RKO (cell line): ENCODE measurements at regions not wholly inside any gene's neighbourhood (a gene's known extent, or its start where the extent isn't known, plus 50 kb on each side); places are given as distances from the start of the nearest gene placed in this dataset.

Experiments used
- DNase-seq: peaks from one replicate; pipeline ENCODE4 v3.0.0-alpha.2; 2016; ENCODE audit warnings: low spot score

- DNase-seq: no peak
Observed at GRCh38 chr15:97627634-97628033, 332.9 kb upstream of the ARRDC4 start.

- no peak for DNase-seq
Observed at GRCh38 chr15:97645758-97646157, 314.7 kb upstream of the ARRDC4 start.

GRCh38 chr15:97648728-97649127 lies 311.8 kb upstream of the ARRDC4 start:
- DNase-seq: no peak

- DNase-seq: no peak
Observed at GRCh38 chr15:97652041-97652440, 308.5 kb upstream of the ARRDC4 start.

GRCh38 chr15:97652700-97653167 lies 307.8 kb upstream of the ARRDC4 start:
- no peak for DNase-seq

GRCh38 chr15:97653896-97654295 lies 306.6 kb upstream of the ARRDC4 start:
- DNase-seq: no peak

GRCh38 chr15:97654481-97655076 lies 305.9 kb upstream of the ARRDC4 start:
- DNase-seq: no peak

- DNase-seq: no peak
Observed at GRCh38 chr15:97661796-97662195, 298.7 kb upstream of the ARRDC4 start.

GRCh38 chr15:97672586-97672985 lies 287.9 kb upstream of the ARRDC4 start:
- no peak for DNase-seq

- DNase-seq: no peak
Observed at GRCh38 chr15:97678656-97679055, 281.8 kb upstream of the ARRDC4 start.

GRCh38 chr15:97679106-97679688 lies 281.3 kb upstream of the ARRDC4 start:
- DNase-seq: no peak

GRCh38 chr15:97680606-97681220 lies 279.8 kb upstream of the ARRDC4 start:
- DNase-seq: no peak

GRCh38 chr15:97683831-97684230 lies 276.7 kb upstream of the ARRDC4 start:
- DNase-seq: no peak

- no peak for DNase-seq
Observed at GRCh38 chr15:97684249-97684648, 276.3 kb upstream of the ARRDC4 start.

- DNase-seq: no peak
Observed at GRCh38 chr15:97686324-97686723, 274.2 kb upstream of the ARRDC4 start.

GRCh38 chr15:97687654-97688053 lies 272.8 kb upstream of the ARRDC4 start:
- no peak for DNase-seq

- DNase-seq: no peak
Observed at GRCh38 chr15:97688177-97688576, 272.3 kb upstream of the ARRDC4 start.

- no peak for DNase-seq
Observed at GRCh38 chr15:97688886-97689285, 271.6 kb upstream of the ARRDC4 start.

- DNase-seq: no peak
Observed at GRCh38 chr15:97691078-97691477, 269.4 kb upstream of the ARRDC4 start.

- peak; percentile 20 for DNase-seq
Observed at GRCh38 chr15:97691799-97692198, 268.7 kb upstream of the ARRDC4 start.

GRCh38 chr15:97692301-97693015 lies 268.0 kb upstream of the ARRDC4 start:
- DNase-seq: no peak

- DNase-seq: no peak
Observed at GRCh38 chr15:97694456-97694855, 266.0 kb upstream of the ARRDC4 start.

- DNase-seq: no peak
Observed at GRCh38 chr15:97703400-97703799, 257.1 kb upstream of the ARRDC4 start.
